Parathyroid adenoma (tissue), 2 donors: ENCODE measurements at regions not wholly inside any gene's neighbourhood (a gene's known extent, or its start where the extent isn't known, plus 50 kb on each side); places are given as distances from the start of the nearest gene placed in this dataset.

ENCODE experiments used
- H2AFZ ChIP-seq: fragments of 300-600 bp; sonication (generic); one replicate; pipeline ENCODE4 v1.7.0; 2017; ENCODE audit warnings: antibody characterized with exemption, mild to moderate bottlenecking
- H3K27ac ChIP-seq: fragments of 300-600 bp; sonication (generic); one replicate; pipeline ENCODE4 v1.7.0; 2017
- H3K27me3 ChIP-seq: fragments of 300-600 bp; sonication (generic); one replicate; pipeline ENCODE4 v1.7.0; 2017; ENCODE audit warnings: low read length; ENCODE audit not compliant: control insufficient read depth, insufficient read depth
- H3K36me3 ChIP-seq: fragments of 300-600 bp; sonication (generic); one replicate; pipeline ENCODE4 v1.7.0; 2017; ENCODE audit warnings: low read length; ENCODE audit not compliant: control insufficient read depth, insufficient read depth
- H3K4me1 ChIP-seq: fragments of 300-600 bp; sonication (generic); one replicate; pipeline ENCODE4 v1.7.0; 2017; ENCODE audit warnings: control low read depth
- H3K4me2 ChIP-seq: fragments of 300-600 bp; sonication (generic); one replicate; pipeline ENCODE4 v1.7.0; 2017; ENCODE audit warnings: low read length
- H3K4me3 ChIP-seq: fragments of 300-600 bp; sonication (generic); one replicate; pipeline ENCODE4 v1.7.0; 2017; ENCODE audit warnings: low read depth, low read length
- H3K79me2 ChIP-seq: fragments of 300-600 bp; sonication (generic); one replicate; pipeline ENCODE4 v1.7.0; 2017; ENCODE audit warnings: control low read depth
- H3K9ac ChIP-seq: fragments of 300-600 bp; sonication (generic); one replicate; pipeline ENCODE4 v1.7.0; 2017; ENCODE audit warnings: mild to moderate bottlenecking
- H3K9me3 ChIP-seq: fragments of 300-600 bp; sonication (generic); one replicate; pipeline ENCODE4 v1.7.0; 2017; ENCODE audit warnings: low read length; ENCODE audit not compliant: control insufficient read depth
- CTCF ChIP-seq: fragments of 300-600 bp; sonication (generic); IDR thresholded peaks from one replicate; pipeline ENCODE4 v1.7.0; 2017; ENCODE audit warnings: antibody characterized with exemption, mild to moderate bottlenecking
- donor health status: primary hyperparathyroidism.

- no peak overlapping the region for H3K4me3 ChIP-seq
- no peak overlapping the region for H3K27ac ChIP-seq
- no peaks in the 10 kb centered on the region for H3K27me3 ChIP-seq
- H2AFZ ChIP-seq, result no peak overlapping the region
- no peaks in the 10 kb centered on the region for H3K36me3 ChIP-seq
- H3K4me1 ChIP-seq, result no peaks in the 10 kb centered on the region
- no peak overlapping the region for H3K9ac ChIP-seq
- no peaks in the 10 kb centered on the region for H3K9me3 ChIP-seq
- no peak overlapping the region for H3K4me2 ChIP-seq
- TF ChIP-seq CTCF, result no peak
- no peaks in the 10 kb centered on the region for H3K79me2 ChIP-seq
Observed at GRCh38 chr15:77827860-77828259, 195.1 kb upstream of the LINGO1 start.

GRCh38 chr15:77826006-77826695 is 193.4 kb upstream of the LINGO1 start:
- H3K36me3 ChIP-seq, result no peaks in the 10 kb centered on the region
- H2AFZ ChIP-seq, result no peak overlapping the region
- no peaks in the 10 kb centered on the region for H3K4me1 ChIP-seq
- TF ChIP-seq CTCF, result no peak
- H3K4me3 ChIP-seq, result no peak overlapping the region
- no peak overlapping the region for H3K9ac ChIP-seq
- H3K9me3 ChIP-seq, result no peaks in the 10 kb centered on the region
- H3K27ac ChIP-seq, result no peak overlapping the region
- no peak overlapping the region for H3K4me2 ChIP-seq
- H3K79me2 ChIP-seq, result no peaks in the 10 kb centered on the region
- no peaks in the 10 kb centered on the region for H3K27me3 ChIP-seq

- TF ChIP-seq CTCF, result no peak
- H3K36me3 ChIP-seq, result no peaks in the 10 kb centered on the region
Observed at GRCh38 chr15:77825546-77825945, 192.8 kb upstream of the LINGO1 start.

GRCh38 chr15:77825252-77825542 is 192.5 kb upstream of the LINGO1 start:
- Histone ChIP-seq H3K36me3 (no peaks in the 10 kb centered on the region), H3K27ac (no peak overlapping the region), H3K4me3 (no peak overlapping the region), H3K27me3 (no peaks in the 10 kb centered on the region), H2AFZ (no peak overlapping the region), H3K4me2 (no peak overlapping the region), H3K9ac (no peak overlapping the region), H3K4me1 (no peaks in the 10 kb centered on the region), H3K79me2 (no peaks in the 10 kb centered on the region), H3K9me3 (no peaks in the 10 kb centered on the region)
- no peak for TF ChIP-seq CTCF

More at GRCh38 chr15:77825546-77825945, 192.8 kb upstream of the LINGO1 start:
- no peaks in the 10 kb centered on the region for H3K27me3 ChIP-seq
- H3K9ac ChIP-seq, result no peak overlapping the region
- no peaks in the 10 kb centered on the region for H3K79me2 ChIP-seq
- H2AFZ ChIP-seq, result no peak overlapping the region
- H3K4me2 ChIP-seq, result no peak overlapping the region
- H3K9me3 ChIP-seq, result no peaks in the 10 kb centered on the region
- no peak overlapping the region for H3K27ac ChIP-seq
- no peaks in the 10 kb centered on the region for H3K4me1 ChIP-seq
- no peak overlapping the region for H3K4me3 ChIP-seq
